ENCODE measurements at regions not wholly inside any gene's neighbourhood (a gene's known extent, or its start where the extent isn't known, plus 50 kb on each side); places are given as distances from the start of the nearest gene placed in this dataset.
A peak's percentile ranks its signal among the peaks of the same experiment; 100 is the strongest.

DNA sequence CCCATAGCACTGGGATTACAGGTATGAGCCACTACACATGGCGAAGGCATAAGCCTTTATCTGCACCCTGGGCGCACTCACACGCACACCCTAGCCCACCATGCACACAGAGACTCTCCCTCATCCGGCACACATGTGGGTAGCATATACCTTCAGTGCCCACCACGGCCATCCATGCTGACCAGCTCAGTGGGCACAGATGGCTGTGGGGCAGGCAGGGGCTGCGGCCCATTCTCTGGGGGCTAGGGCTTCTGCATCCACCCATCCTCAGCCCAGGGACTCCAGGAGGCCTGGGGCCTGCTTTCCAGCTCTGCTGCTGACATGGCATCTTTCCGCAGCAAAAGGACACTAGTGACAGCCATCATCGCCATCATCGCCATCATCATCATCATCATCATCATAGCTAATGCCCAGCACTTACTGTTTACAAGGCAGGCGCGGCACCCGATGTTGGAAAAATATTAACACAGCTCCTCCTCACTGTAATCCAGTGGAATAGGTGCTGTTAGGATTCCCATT, 111.2 kb downstream of the NCOR2 start:
- Histone ChIP-seq H3K27ac (peak overlapping the region in 1 of 2 donors; percentile 95), H3K4me3 (no peak overlapping the region)
- DNase-seq (ENCODE audit: low spot score): no peak
- TF ChIP-seq, protein P1, sequence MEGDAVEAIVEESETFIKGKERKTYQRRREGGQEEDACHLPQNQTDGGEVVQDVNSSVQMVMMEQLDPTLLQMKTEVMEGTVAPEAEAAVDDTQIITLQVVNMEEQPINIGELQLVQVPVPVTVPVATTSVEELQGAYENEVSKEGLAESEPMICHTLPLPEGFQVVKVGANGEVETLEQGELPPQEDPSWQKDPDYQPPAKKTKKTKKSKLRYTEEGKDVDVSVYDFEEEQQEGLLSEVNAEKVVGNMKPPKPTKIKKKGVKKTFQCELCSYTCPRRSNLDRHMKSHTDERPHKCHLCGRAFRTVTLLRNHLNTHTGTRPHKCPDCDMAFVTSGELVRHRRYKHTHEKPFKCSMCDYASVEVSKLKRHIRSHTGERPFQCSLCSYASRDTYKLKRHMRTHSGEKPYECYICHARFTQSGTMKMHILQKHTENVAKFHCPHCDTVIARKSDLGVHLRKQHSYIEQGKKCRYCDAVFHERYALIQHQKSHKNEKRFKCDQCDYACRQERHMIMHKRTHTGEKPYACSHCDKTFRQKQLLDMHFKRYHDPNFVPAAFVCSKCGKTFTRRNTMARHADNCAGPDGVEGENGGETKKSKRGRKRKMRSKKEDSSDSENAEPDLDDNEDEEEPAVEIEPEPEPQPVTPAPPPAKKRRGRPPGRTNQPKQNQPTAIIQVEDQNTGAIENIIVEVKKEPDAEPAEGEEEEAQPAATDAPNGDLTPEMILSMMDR (IDR thresholded peaks at IDR 0.05): no peak

DNA sequence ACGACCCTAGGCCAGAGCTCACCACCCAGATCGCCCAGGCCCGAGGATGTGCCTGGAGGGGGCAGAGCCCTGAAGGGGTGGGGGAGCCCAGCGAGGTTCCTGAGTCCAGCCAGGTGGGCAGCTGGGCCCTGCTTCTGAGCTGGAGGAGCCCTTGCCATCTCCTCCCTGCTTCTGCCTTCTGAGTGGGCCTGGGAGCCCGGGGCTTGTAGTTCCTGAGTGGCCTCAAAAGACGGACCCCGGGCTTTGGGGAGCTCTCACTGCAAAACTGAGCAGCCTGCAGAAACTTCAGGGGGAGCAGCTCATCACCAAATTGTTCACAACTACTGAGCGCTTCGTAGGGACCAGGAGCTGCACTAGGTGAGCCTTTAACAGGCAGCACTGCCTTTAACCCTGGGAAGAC, 112.1 kb downstream of the NCOR2 start:
- TF ChIP-seq, protein P1 (IDR thresholded peaks at IDR 0.05): no peak
- no peak for DNase-seq (ENCODE audit: low spot score)
- no peak overlapping the region for H3K4me3 ChIP-seq
- peak overlapping the region in 1 of 2 donors; percentile 90 for H3K27ac ChIP-seq

DNA sequence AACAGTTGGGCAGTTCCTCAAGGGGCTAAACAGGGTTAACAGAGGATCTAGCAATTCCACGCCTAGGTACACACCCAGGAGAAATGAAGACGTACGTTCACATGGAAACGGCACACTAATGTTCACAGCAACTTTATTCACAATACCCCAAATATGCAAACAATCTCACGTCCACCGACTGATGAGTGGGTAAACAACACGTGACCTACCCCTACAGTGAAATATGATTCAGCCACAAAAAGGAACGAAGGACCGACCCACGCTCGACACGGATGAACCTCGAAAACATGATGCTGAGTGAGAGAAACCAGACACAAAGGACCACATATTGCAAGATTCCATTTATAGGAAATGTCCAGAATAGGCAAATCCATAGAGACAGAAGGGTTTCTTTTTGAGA, 112.7 kb downstream of the NCOR2 start:
- H3K27ac ChIP-seq: peak overlapping the region; percentile 82 to 90
- TF ChIP-seq, protein P1 (IDR thresholded peaks at IDR 0.05): no peak
- no peak overlapping the region for H3K4me3 ChIP-seq
- DNase-seq (ENCODE audit: low spot score): no peak

DNA sequence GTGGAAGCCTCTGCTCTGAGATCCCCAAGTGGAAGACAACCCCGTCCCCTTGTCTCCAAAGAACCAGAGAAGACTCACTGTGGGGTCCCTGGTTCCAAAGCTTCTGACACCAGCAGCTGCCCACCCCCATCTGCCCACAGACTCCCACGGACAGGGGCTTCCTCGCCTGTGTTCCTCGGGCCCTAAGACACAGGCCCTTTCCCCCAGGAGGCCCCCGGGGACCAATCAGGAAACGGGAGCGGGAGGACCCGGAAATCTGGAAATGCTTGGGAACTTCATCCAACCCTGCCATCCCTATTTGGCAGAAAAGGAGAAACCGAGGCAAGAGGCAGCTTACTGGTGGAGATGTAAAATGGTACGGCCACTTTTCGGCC, 113.1 kb downstream of the NCOR2 start:
- DNase-seq (ENCODE audit: low spot score): no peak
- H3K27ac ChIP-seq: peak overlapping the region; percentile 82 to 90
- H3K4me3 ChIP-seq: no peak overlapping the region
- TF ChIP-seq, protein P1 (IDR thresholded peaks at IDR 0.05): no peak

DNA sequence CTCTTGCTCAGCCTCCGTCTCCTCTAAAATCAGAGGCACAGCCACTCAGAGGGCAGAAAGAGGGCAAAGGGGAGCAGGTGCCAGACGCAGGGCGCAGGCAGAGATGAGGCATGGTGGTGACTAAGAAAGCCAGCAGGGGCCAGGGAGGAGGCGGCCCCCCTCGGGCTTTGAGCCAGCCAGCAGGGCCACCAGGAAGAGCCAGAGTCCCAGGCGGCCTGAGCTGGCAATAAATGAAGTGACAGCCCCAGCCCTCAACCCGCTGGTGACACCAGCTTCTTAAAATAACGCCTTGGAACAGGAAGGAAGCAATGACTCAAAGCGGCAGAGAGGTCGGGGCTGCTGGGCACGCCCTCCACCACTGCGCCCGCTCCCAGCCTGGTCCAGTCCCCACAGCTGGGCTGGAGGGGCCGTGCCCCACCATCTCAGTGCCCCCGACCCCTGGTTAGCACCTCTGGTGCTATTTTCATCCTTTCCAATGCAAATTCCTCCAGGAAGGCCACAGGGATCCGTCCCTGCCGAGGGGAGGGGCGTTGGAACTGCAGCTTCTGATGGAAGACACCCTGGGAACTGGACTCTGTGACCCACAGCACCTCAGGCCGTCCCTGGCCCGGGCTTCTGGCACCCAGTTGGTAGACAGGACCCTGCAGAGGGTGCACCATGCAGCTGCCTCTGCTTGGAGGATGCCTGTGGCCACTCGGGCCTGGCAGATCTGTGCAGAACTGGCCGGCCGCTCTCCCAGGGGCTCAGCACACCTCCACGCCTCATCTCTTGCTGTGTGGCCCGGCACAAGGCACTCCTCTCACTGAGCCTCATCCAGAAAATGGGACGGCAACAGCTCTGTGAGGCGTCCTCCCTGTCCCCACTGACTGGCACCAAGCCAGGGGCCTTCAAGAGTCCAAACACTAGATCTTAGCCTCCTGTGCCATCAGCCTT, 113.7 kb downstream of the NCOR2 start:
- peak; percentile 95 for DNase-seq (ENCODE audit: low spot score)
- H3K27ac ChIP-seq: peak overlapping the region; percentile 82 to 90
- H3K4me3 ChIP-seq: peak overlapping the region; percentile 33
- TF ChIP-seq, protein P1 (IDR thresholded peaks at IDR 0.05): no peak

DNA sequence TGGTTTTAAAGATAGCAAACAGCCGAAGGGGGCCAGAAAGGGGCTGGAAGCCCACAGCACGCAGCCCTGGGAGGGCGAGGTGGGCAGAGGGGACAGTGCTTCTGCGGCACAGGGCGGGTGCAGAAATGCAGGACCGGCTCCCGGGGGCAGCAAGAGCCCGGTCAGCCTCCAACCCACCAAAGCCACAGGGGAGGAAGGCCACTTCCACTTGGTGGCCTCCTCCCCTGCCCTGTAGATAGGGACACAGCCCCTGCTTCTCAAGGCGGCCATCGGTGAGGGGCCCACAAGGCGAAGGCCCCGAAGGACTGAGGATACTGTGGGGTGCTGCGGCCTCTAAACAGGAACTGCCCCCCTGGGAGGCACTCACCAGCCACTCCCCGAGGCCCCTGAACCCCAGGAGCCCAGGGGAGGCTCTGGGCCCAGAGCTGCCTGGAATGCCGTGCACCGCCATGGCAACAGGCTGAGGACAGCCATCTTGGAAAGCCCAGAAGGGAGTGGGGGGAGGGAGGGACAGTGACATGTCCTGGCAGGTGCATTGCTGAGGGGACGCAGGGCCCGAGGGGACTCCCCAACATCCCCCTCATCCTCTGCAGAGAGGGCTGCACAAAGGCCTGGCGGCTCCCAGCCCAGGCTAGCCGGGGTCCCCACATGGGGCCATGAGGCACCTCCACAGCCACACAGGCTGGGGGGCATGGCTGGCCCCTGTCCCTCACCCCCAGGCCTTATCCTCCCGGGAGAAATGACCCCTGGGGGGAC, 114.7 kb downstream of the NCOR2 start:
- TF ChIP-seq, protein P1 (IDR thresholded peaks at IDR 0.05): no peak
- peak overlapping the region; percentile 82 to 90 for H3K27ac ChIP-seq
- H3K4me3 ChIP-seq: no peak overlapping the region
- no peak for DNase-seq (ENCODE audit: low spot score)

Measured in coronary artery (tissue), 2 donors.